ENCODE measurements at regions not wholly inside any gene's neighbourhood (a gene's known extent, or its start where the extent isn't known, plus 50 kb on each side); places are given as distances from the start of the nearest gene placed in this dataset.

GRCh38 chr18:49648811-49649210 is 87.0 kb downstream of the LIPG start:
- Histone ChIP-seq H3K9me3 (no peaks in the 10 kb centered on the region), H3K36me3 (no peaks in the 10 kb centered on the region), H3K27me3 (no peaks in the 10 kb centered on the region), H3K4me3 (no peak overlapping the region)
- DNase-seq, result no peak

Measured in MG63 (cell line).